Aorta (tissue), 5 donors: ENCODE measurements at regions not wholly inside any gene's neighbourhood (a gene's known extent, or its start where the extent isn't known, plus 50 kb on each side); places are given as distances from the start of the nearest gene placed in this dataset.
"Not testable (repeated sequence)": the region's sequence is repeated elsewhere in the genome, so short reads cannot be mapped to it uniquely, and the experiment has no call there.

Experiments
- ATAC-seq: fragments of 200-7000 bp; cut with Tn5 transposase; one replicate; pipeline ENCODE4 v1.9.1; 2022; ENCODE audit warnings: moderate library complexity; ENCODE audit not compliant: low FRiP score
- DNase-seq, 2 donors: peaks; one replicate each; pipeline ENCODE4 v3.0.0-alpha.2; 2020
- H3K27ac ChIP-seq, 2 donors: one replicate each; pipeline ENCODE4 v1.5.1; 2013; ENCODE audit warnings: low read length in 2 of 2, mild to moderate bottlenecking in 2 of 2, moderate library complexity in 2 of 2, control low read depth in 1 of 2, inconsistent platforms in 1 of 2, low read depth in 1 of 2
- H3K27me3 ChIP-seq, 2 donors: one replicate each; pipeline ENCODE4 v1.6.1; 2013; ENCODE audit warnings: control low read depth in 1 of 2, low read length in 1 of 2, mild to moderate bottlenecking in 1 of 2, moderate library complexity in 1 of 2; ENCODE audit not compliant: insufficient read depth in 2 of 2, control insufficient read depth in 1 of 2
- H3K36me3 ChIP-seq, 2 donors: one replicate each; pipeline ENCODE4 v1.6.1; 2013; ENCODE audit warnings: control low read depth in 1 of 2, low read length in 1 of 2, mild to moderate bottlenecking in 1 of 2; ENCODE audit not compliant: insufficient read depth in 2 of 2, control insufficient read depth in 1 of 2
- H3K4me1 ChIP-seq, 2 donors: one replicate each; pipeline ENCODE4 v1.6.1; 2013; ENCODE audit warnings: low read length in 2 of 2, control low read depth in 1 of 2, mild to moderate bottlenecking in 1 of 2, moderate library complexity in 1 of 2; ENCODE audit not compliant: insufficient read depth in 2 of 2, control insufficient read depth in 1 of 2
- H3K4me3 ChIP-seq, 2 donors: one replicate each; pipeline ENCODE4 v1.5.1; 2013; ENCODE audit warnings: low read length in 2 of 2, control low read depth in 1 of 2, mild to moderate bottlenecking in 1 of 2
- H3K9me3 ChIP-seq: one replicate; pipeline ENCODE4 v1.6.1; 2013; ENCODE audit warnings: mild to moderate bottlenecking, low read length; ENCODE audit not compliant: control insufficient read depth
- WGBS, 2 donors: extraction: QIAGEN DNeasy Blood & Tissue Kit; methylation state at CpG; one replicate each; pipeline ENCODE4 v1.1.7; 2013; 5-methylcytosine and 5-hydroxymethylcytosine counted together
- intact Hi-C, 2 donors: fragments of 100-400 bp; cut with DNase I; formaldehyde crosslinking; loops; one replicate each; pipeline versions ENCODE4 v1.14.2 to v1.15.0; 2022
- donor health status: healthy with polysubstance abuse.
- donor health status: Bipolar disorder and iron deficiency.
- donor health status: DM: no; HTN: no; CAD: no.
- donor health status: DM: no; HTN: no; CAD: no.
- donor health status: DM: yes; HTN: yes; CAD: no.

DNA sequence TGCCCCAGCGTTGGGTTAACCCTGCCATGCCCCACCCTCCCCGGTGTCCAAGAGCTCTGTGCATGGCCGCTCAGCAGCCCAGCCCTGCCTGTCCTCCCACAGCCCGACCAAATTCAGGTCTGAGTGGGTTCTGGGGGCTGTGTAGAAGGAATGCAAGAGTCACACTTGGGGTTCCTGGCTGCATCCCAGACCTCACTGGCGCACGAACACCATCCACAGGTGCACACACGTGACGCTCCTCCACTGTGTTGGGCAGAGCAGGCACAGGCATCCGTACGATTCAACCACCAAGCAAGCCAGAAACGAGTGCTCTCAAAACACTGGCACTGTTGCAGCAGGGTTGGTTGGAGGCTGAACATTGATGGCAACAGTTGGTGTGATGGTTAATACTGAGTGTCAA is 93.9 kb downstream of the OLFM1 start:
- no peaks in the 10 kb centered on the region for H3K9me3 ChIP-seq
- intact Hi-C loops = no loop called here

DNA sequence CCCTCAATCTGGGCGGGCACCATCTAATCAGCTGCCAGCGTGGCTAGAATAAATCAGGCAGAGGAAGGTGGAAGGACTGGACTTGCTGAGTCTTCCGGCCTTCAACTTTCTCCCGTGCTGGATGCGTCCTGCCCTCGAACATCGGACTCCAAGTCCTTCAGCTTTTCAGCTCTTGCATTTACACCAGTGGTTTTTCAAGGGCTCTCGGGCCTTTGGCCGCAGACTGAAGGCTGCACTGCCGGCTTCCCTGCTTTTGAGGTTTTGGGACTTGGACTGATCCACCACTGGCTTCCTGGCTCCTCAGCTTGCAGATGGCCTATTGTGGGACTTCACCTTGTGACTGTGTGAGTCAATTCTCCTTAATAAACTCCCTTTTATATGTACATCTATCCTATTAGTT is 94.4 kb downstream of the OLFM1 start:
- ATAC-seq, H3K27me3 ChIP-seq, DNase-seq, intact Hi-C loops, H3K27ac ChIP-seq, H3K4me3 ChIP-seq, H3K36me3 ChIP-seq, H3K9me3 ChIP-seq, H3K4me1 ChIP-seq: not testable (repeated sequence)
- WGBS, 2 donors = 87 to 90% methylated on average over 10 of the region's 10 CpGs

More for the DNA sequence above, 93.9 kb downstream of the OLFM1 start:
- Histone ChIP-seq H3K36me3 (no peaks in the 10 kb centered on the region), H3K4me3 (no peak overlapping the region), H3K27me3 (no peaks in the 10 kb centered on the region), H3K27ac (no peak overlapping the region), H3K4me1 (no peaks in the 10 kb centered on the region)
- no peak for ATAC-seq
- 73 to 81% methylated on average over 11 of the region's 11 CpGs for WGBS, 2 donors
- no peak for DNase-seq

DNA sequence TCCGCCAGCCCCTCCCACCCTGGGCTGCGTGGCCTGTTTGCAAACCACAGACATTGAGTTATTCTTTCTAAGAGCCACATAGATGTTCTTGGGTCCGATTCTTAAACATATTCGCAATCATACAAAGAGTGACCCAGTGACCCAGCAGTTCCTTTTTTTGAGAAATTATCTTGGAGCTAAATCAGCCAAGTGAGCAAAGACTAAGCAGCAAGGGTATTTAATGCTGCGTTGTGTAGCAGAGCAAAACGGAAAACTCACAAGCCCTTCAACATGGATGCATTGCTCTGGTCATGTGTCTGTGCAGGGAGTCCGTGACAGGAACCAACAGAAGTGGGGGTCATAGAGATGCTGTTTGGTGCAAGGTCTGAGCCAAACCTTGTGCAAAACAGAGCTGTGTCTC is 95.6 kb downstream of the OLFM1 start:
- no peak for DNase-seq
- no peaks in the 10 kb centered on the region for H3K27me3 ChIP-seq
- H3K27ac ChIP-seq = no peak overlapping the region
- H3K9me3 ChIP-seq = no peaks in the 10 kb centered on the region
- intact Hi-C loops = no loop called here
- no peak for ATAC-seq
- H3K36me3 ChIP-seq = no peaks in the 10 kb centered on the region
- no peak overlapping the region for H3K4me3 ChIP-seq
- H3K4me1 ChIP-seq = no peaks in the 10 kb centered on the region
- 75 to 80% methylated on average over 7 of the region's 7 CpGs for WGBS, 2 donors

DNA sequence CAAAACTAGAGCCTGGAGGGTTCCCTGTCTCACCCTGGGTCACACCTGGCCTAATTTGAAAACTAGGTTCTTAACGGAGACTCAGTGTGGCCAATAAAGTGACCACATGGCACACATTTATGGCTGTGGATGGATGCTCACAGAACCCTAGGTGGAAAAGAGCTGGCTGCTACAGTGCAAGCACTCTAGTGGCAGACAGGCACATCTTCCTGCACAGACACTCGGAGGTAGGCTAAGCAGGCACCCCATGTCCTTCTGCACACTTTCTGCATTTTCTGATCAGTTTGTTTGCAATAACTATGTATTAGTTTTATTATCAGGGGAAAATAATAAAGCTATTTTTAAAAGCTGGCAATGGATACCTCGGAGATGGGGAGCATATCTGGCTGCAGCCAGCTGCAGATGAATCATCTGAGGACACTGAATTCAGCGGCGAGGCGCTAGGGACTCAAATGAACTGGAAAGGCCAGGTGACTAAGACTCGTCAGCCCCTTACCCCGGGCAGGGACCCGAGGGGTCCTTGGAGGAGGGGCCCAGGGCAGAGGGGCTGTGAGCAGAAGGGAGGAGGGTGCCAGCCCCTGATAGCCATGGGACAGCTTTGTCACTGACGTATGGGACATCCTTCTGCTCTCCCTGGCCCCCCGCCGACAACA is 96.2 kb downstream of the OLFM1 start:
- intact Hi-C loops = no loop called here
- H3K4me3 ChIP-seq = no peak overlapping the region
- no peak overlapping the region for H3K27ac ChIP-seq
- no peaks in the 10 kb centered on the region for H3K27me3 ChIP-seq
- no peaks in the 10 kb centered on the region for H3K36me3 ChIP-seq
- H3K4me1 ChIP-seq = no peaks in the 10 kb centered on the region
- WGBS, 2 donors = 37 to 39% methylated on average over 12 of the region's 12 CpGs
- no peak for ATAC-seq
- no peaks in the 10 kb centered on the region for H3K9me3 ChIP-seq
- no peak for DNase-seq

DNA sequence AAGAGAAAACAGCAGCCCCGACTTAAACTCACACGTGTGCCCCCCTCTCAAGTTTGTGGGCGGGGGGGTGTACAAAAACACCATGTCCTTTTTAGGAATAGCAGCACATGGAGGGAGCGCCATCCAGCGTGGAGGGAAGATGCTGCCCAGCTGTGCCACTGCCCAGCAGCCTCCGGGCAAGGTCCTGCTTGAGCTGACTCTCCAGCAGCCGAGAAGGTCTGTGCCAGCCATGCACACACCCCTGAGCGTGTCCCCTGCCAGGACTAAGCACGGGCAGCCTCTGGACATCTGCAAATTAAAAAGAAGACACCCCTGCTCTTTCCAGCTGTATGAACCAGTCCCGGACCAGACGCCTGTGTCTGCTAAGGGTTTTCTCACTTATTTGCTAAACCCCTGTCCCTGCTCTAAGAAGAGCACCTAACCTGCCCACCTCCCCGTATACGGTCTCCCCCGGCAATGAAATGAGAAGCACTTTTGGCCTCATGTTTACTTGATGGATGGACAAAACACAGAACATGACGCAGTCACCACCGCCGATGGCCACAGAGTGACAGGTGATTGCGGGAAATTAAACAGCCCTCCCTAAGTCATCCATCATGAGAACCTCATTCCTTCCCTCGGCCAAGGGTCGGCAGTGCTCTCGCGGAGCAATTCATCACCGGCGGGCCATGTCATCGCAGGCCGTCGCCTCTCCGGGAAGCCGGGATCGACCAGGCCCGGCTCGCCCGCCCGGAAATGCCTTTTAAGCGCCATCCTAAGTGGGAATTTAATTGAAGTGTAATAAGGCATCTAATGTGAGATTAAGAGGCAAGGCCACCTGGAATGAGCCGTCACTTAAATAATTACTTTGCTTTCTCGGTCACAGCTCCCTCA is 96.9 kb downstream of the OLFM1 start:
- no peak overlapping the region for H3K4me3 ChIP-seq
- no peaks in the 10 kb centered on the region for H3K27me3 ChIP-seq

DNA sequence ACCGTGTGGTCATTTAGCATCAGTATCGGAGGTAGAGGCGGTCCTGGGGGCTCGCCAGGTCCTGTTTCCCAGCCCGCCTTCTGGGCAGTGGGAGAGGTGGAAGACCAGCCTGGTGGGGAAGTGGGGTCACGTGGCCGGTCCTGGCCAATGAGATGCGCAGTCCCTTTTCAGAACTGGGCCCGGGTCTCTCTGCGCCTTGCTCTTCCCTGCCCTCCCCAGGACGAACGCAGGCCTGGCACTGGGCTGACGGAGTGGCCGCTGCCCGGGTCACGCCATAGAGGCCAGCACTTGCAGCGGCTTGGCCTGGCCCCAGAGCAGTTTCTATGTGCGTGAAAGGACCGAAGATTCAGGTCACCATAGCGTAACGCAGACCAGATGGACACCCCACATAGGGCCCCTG is 97.6 kb downstream of the OLFM1 start:
- 76 to 84% methylated on average over 21 of the region's 21 CpGs for WGBS, 2 donors
- H3K27me3 ChIP-seq = no peaks in the 10 kb centered on the region
- no peaks in the 10 kb centered on the region for H3K36me3 ChIP-seq
- no peak overlapping the region for H3K4me3 ChIP-seq
- DNase-seq = no peak
- H3K9me3 ChIP-seq = no peaks in the 10 kb centered on the region
- H3K27ac ChIP-seq = no peak overlapping the region
- H3K4me1 ChIP-seq = no peaks in the 10 kb centered on the region
- no peak for ATAC-seq
- intact Hi-C loops = no loop called here

More for the DNA sequence above, 96.9 kb downstream of the OLFM1 start:
- no peak for ATAC-seq
- no peak for DNase-seq
- intact Hi-C loops = no loop called here
- H3K36me3 ChIP-seq = no peaks in the 10 kb centered on the region
- WGBS, 2 donors = 18 to 22% methylated on average over 37 of the region's 37 CpGs
- no peaks in the 10 kb centered on the region for H3K4me1 ChIP-seq
- no peak overlapping the region for H3K27ac ChIP-seq
- H3K9me3 ChIP-seq = no peaks in the 10 kb centered on the region

DNA sequence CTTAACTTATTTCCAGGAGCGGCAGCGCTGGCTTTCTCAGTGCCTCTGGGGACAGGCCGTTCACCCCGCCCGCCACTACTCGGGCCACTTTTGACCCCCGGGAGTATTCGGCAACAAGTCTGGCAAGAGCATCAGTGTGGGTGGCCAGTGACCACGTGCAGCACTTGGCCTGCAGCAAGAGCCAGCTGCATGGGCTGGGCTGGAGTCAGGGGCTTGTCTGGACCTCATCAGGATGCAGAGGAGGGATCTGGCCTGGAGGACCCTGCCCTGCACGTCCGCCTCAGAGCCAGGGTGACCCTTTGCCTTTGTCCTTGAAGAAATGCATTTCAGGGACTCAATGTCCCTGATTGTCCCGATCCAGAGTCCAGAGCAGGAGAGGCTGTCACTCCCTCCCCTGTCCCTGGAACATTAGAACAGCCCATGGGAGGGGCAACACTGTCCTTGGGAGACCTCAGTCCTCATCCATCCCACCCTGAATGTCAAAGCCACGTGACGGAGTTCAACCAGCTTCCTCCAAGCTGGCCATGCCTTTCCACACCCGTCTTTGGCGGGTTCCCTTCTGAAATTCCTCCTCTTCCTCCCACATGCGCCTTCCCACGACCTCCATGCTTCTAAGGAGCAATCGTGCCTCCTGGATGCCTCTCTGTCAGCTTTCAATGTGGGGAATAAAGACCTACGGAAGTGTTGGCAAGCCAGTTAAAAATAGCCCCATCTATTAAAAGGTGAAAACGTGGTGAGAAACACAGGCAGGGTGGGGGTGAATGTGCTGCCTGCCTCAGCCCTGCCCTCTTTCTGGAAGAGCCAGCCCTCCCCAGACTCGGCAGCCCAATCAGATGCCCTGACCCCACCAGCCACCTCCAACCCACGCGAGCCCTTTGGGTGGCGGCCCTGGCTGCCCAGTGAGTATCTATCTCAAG is 99.0 kb downstream of the OLFM1 start:
- no peaks in the 10 kb centered on the region for H3K36me3 ChIP-seq
- no peaks in the 10 kb centered on the region for H3K4me1 ChIP-seq
- ATAC-seq (no peak), DNase-seq (no peak)
- 20 to 28% methylated on average over 25 of the region's 25 CpGs for WGBS, 2 donors
- intact Hi-C loops = no loop called here
- no peak overlapping the region for H3K27ac ChIP-seq
- no peaks in the 10 kb centered on the region for H3K9me3 ChIP-seq
- H3K27me3 ChIP-seq = no peaks in the 10 kb centered on the region
- H3K4me3 ChIP-seq = no peak overlapping the region

DNA sequence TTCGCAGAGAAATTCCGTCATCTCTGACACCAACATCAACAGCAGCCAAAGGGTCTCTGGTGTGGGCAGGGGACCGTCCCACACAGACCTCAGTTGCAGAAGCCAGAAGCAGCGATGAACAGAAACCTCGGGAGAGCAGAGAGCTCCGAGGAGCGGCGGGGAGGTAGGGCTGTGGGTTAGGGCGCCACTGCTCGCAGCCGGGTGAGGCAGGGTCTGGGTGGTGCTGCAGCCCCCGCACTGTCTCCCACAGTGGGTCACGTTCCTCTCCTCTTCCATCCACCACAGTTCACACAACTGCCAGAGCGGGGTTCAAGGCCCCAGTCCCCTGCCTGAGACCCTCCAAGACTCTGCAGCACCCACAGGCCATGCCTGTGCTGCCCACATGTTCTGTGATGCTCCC is 99.9 kb downstream of the OLFM1 start:
- DNase-seq (no peak), ATAC-seq (no peak)
- intact Hi-C loops = no loop called here
- Histone ChIP-seq H3K36me3 (no peaks in the 10 kb centered on the region), H3K9me3 (no peaks in the 10 kb centered on the region), H3K27me3 (no peaks in the 10 kb centered on the region), H3K27ac (no peak overlapping the region), H3K4me1 (no peaks in the 10 kb centered on the region), H3K4me3 (no peak overlapping the region)
- 40 to 48% methylated on average over 12 to 14 of the region's 14 CpGs for WGBS, 2 donors
